HL-60 (cell line): ENCODE measurements at regions not wholly inside any gene's neighbourhood (a gene's known extent, or its start where the extent isn't known, plus 50 kb on each side); places are given as distances from the start of the nearest gene placed in this dataset.

Source experiments
- CTCF ChIP-seq: IDR thresholded peaks from one replicate; pipeline ENCODE4 v1.5.1; 2011; ENCODE audit warnings: low read length, control low read depth, inconsistent platforms; ENCODE audit not compliant: insufficient read depth
- POLR2AphosphoS5 ChIP-seq: IDR thresholded peaks from 2 replicates; pipeline ENCODE4 v1.6.1; 2012; ENCODE audit warnings: low read depth

GRCh38 chr3:191026746-191027145 lies 164.3 kb upstream of the GMNC start:
- TF ChIP-seq CTCF (no peak), POLR2AphosphoS5 (no peak)
